GM23338 (cell line): ENCODE measurements at regions not wholly inside any gene's neighbourhood (a gene's known extent, or its start where the extent isn't known, plus 50 kb on each side); places are given as distances from the start of the nearest gene placed in this dataset.

Source experiments
- CREB1 ChIP-seq: fragments of 250-450 bp; sonication (Bioruptor Pico); IDR thresholded peaks from 2 replicates; pipeline ENCODE4 v1.5.0; 2020; ENCODE audit warnings: low read depth, mild to moderate bottlenecking, moderate library complexity
- EZH2 ChIP-seq: fragments of 200-600 bp; sonication (generic); IDR thresholded peaks from one replicate; pipeline ENCODE4 v1.8.0; 2017; ENCODE audit warnings: antibody characterized with exemption, mild to moderate bottlenecking, low read depth; ENCODE audit not compliant: unreplicated experiment
- EZH2phosphoT487 ChIP-seq: fragments of 200-600 bp; sonication (generic); IDR thresholded peaks from one replicate; pipeline ENCODE4 v1.8.1; 2018; ENCODE audit warnings: antibody characterized with exemption; ENCODE audit not compliant: unreplicated experiment
- JUNB ChIP-seq: IDR thresholded peaks from one replicate; pipeline ENCODE4 v1.6.1; 2016; ENCODE audit warnings: antibody characterized with exemption; ENCODE audit not compliant: unreplicated experiment
- POLR2AphosphoS5 ChIP-seq: IDR thresholded peaks from 2 replicates; pipeline ENCODE4 v1.6.1; 2016; ENCODE audit warnings: antibody characterized with exemption, low read depth
- ZNF114 ChIP-seq: fragments of 250-450 bp; sonication (Bioruptor Pico); IDR thresholded peaks from 2 replicates; pipeline ENCODE4 v1.5.0; 2020; ENCODE audit warnings: mild to moderate bottlenecking, moderate library complexity
- TF ChIP-seq, protein P1 (sequence below), 2 experiments: fragments of 200-600 bp in 1 of 2; sonication (generic) in 1 of 2; conservative IDR thresholded peaks; 2 replicates each; pipeline versions ENCODE4 v1.5.1 to v1.6.1; 2016 to 2017; ENCODE audit warnings: antibody characterized with exemption in 2 of 2, low read depth in 2 of 2, mild to moderate bottlenecking in 2 of 2, moderate library complexity in 1 of 2
- TF ChIP-seq, protein P2 (sequence below): IDR thresholded peaks from one replicate; pipeline ENCODE4 v1.6.1; 2018; ENCODE audit warnings: antibody characterized with exemption; ENCODE audit not compliant: unreplicated experiment
- TF ChIP-seq, protein P3 (sequence below): IDR thresholded peaks from 2 replicates; pipeline ENCODE4 v1.6.1; 2016; ENCODE audit warnings: antibody characterized with exemption

DNA sequence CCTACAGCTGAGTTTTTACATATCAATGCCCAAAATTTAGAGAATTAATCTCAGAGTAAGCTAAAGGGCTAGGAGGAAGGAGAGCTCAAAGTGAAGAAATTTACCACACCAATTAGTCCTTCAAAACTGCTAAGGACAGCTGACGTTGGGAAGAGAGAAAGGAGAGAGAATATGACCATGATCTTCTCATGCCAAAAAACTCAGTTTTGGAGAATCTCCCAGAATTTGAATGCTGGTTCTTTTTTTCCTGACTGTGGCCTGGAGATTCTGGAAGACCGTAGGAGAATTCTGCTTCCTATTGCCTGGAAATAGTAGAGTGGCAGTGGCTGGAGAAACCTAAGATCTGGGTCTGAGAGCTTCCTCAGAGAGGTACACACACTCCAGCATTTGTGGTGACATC is 834.4 kb upstream of the SLIT2 start:
- TF ChIP-seq, protein P1, sequence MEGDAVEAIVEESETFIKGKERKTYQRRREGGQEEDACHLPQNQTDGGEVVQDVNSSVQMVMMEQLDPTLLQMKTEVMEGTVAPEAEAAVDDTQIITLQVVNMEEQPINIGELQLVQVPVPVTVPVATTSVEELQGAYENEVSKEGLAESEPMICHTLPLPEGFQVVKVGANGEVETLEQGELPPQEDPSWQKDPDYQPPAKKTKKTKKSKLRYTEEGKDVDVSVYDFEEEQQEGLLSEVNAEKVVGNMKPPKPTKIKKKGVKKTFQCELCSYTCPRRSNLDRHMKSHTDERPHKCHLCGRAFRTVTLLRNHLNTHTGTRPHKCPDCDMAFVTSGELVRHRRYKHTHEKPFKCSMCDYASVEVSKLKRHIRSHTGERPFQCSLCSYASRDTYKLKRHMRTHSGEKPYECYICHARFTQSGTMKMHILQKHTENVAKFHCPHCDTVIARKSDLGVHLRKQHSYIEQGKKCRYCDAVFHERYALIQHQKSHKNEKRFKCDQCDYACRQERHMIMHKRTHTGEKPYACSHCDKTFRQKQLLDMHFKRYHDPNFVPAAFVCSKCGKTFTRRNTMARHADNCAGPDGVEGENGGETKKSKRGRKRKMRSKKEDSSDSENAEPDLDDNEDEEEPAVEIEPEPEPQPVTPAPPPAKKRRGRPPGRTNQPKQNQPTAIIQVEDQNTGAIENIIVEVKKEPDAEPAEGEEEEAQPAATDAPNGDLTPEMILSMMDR (conservative IDR thresholded peaks at IDR 0.05; ENCODE audit: low read depth in 2 of 2) = no peak
- TF ChIP-seq CREB1 (CRISPR knock-in tag) (no peak), EZH2phosphoT487 (no peak), POLR2AphosphoS5 (no peak), EZH2 (no peak), JUNB (no peak), ZNF114 (CRISPR knock-in tag) (no peak)
- TF ChIP-seq, protein P2, sequence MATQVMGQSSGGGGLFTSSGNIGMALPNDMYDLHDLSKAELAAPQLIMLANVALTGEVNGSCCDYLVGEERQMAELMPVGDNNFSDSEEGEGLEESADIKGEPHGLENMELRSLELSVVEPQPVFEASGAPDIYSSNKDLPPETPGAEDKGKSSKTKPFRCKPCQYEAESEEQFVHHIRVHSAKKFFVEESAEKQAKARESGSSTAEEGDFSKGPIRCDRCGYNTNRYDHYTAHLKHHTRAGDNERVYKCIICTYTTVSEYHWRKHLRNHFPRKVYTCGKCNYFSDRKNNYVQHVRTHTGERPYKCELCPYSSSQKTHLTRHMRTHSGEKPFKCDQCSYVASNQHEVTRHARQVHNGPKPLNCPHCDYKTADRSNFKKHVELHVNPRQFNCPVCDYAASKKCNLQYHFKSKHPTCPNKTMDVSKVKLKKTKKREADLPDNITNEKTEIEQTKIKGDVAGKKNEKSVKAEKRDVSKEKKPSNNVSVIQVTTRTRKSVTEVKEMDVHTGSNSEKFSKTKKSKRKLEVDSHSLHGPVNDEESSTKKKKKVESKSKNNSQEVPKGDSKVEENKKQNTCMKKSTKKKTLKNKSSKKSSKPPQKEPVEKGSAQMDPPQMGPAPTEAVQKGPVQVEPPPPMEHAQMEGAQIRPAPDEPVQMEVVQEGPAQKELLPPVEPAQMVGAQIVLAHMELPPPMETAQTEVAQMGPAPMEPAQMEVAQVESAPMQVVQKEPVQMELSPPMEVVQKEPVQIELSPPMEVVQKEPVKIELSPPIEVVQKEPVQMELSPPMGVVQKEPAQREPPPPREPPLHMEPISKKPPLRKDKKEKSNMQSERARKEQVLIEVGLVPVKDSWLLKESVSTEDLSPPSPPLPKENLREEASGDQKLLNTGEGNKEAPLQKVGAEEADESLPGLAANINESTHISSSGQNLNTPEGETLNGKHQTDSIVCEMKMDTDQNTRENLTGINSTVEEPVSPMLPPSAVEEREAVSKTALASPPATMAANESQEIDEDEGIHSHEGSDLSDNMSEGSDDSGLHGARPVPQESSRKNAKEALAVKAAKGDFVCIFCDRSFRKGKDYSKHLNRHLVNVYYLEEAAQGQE = no peak
- TF ChIP-seq, protein P3, sequence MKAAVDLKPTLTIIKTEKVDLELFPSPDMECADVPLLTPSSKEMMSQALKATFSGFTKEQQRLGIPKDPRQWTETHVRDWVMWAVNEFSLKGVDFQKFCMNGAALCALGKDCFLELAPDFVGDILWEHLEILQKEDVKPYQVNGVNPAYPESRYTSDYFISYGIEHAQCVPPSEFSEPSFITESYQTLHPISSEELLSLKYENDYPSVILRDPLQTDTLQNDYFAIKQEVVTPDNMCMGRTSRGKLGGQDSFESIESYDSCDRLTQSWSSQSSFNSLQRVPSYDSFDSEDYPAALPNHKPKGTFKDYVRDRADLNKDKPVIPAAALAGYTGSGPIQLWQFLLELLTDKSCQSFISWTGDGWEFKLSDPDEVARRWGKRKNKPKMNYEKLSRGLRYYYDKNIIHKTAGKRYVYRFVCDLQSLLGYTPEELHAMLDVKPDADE = no peak
